ENCODE measurements at regions not wholly inside any gene's neighbourhood (a gene's known extent, or its start where the extent isn't known, plus 50 kb on each side); places are given as distances from the start of the nearest gene placed in this dataset.

- Histone ChIP-seq H3K27ac (ENCODE audit: low read length) (no peak overlapping the region), H3K27me3 (ENCODE audit: low read length) (no peaks in the 10 kb centered on the region), H3K9me3 (ENCODE audit: low read length) (peaks cover 21% of the 10 kb centered on the region), H3K36me3 (ENCODE audit: low read depth, low read length) (no peaks in the 10 kb centered on the region), H2AFZ (ENCODE audit: low read length) (no peak overlapping the region), H3K4me3 (ENCODE audit: low read length) (no peak overlapping the region), H3K4me2 (ENCODE audit: low read length) (no peak overlapping the region), H3K79me2 (ENCODE audit: low read length) (no peaks in the 10 kb centered on the region), H3K9me2 (replicated peaks; ENCODE audit: low read length) (no peaks in the 10 kb centered on the region), H3K9ac (ENCODE audit: low read length) (no peak overlapping the region), H3K4me1 (ENCODE audit: insufficient read depth, low read length) (no peaks in the 10 kb centered on the region), H3F3A (ENCODE audit: low read length, unreplicated experiment) (no peaks in the 10 kb centered on the region), H4K20me1 (ENCODE audit: low read length) (no peaks in the 10 kb centered on the region)
- no TSS peak for BruUV-seq (replicated peaks)
- POLR2A ChIA-PET (ENCODE audit: unreplicated experiment), result no interaction called here
- ATAC-seq (no peak), DNase-seq (no peak)
- TF ChIP-seq CTCF (conservative IDR thresholded peaks at IDR 0.05; ENCODE audit: low read depth, low read length) (no peak), EZH2 (IDR thresholded peaks at IDR 0.05; ENCODE audit: low read length, unreplicated experiment) (no peak), EZH2phosphoT487 (IDR thresholded peaks at IDR 0.05; ENCODE audit: borderline replicate concordance, low read length) (no peak)
- CTCF ChIA-PET, result no interaction called here
- intact Hi-C loops (cut with micrococcal nuclease), result no loop called here
Measured at GRCh38 chr14:103206023-103206481, 82.8 kb downstream of the TNFAIP2 start.

DNA sequence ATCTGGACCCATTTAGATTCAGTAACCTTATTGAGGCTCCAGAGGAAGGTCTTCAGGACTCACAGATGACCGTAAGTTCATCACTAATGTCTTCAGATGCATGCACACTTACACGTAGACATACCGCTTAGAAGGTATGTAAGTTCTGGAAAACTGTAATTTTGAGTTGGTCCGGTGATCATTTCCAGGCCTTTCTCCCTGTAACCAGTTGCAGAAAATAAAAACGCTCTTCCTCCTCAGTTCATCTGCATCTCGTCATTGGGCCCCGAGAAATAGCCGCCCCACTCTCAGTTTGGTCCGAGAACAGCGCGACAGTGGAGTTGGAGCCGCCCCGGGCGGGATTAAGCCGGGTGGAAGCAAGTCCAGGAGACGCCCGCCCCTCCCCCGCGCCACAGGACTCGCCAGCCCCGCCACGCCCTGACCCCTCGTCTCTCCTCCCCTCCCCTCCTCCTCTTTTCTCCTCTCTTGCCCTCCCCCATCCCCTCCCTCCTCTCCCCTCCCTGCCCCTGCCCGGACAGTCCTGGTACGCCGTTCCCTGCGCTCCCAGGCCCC lies 83.7 kb downstream of the TNFAIP2 start:
- Histone ChIP-seq H3K9me2 (replicated peaks; ENCODE audit: low read length) (no peaks in the 10 kb centered on the region), H3K4me2 (ENCODE audit: low read length) (no peak overlapping the region), H3K9ac (ENCODE audit: low read length) (no peak overlapping the region), H3K4me1 (ENCODE audit: insufficient read depth, low read length) (no peaks in the 10 kb centered on the region), H3K79me2 (ENCODE audit: low read length) (no peaks in the 10 kb centered on the region), H3K4me3 (ENCODE audit: low read length) (no peak overlapping the region), H3K36me3 (ENCODE audit: low read depth, low read length) (no peaks in the 10 kb centered on the region), H3K27ac (ENCODE audit: low read length) (no peak overlapping the region), H4K20me1 (ENCODE audit: low read length) (no peaks in the 10 kb centered on the region), H3K9me3 (ENCODE audit: low read length) (peaks cover 21% of the 10 kb centered on the region), H3K27me3 (ENCODE audit: low read length) (no peaks in the 10 kb centered on the region), H3F3A (ENCODE audit: low read length, unreplicated experiment) (no peaks in the 10 kb centered on the region), H2AFZ (ENCODE audit: low read length) (no peak overlapping the region)
- DNase-seq, result no peak
- no peak for ATAC-seq
- intact Hi-C loops (cut with micrococcal nuclease), result no loop called here
- no TSS peak for BruUV-seq (replicated peaks)
- TF ChIP-seq EZH2 (IDR thresholded peaks at IDR 0.05; ENCODE audit: low read length, unreplicated experiment), result no peak
- no peak for TF ChIP-seq EZH2phosphoT487 (IDR thresholded peaks at IDR 0.05; ENCODE audit: borderline replicate concordance, low read length)
- no peak for TF ChIP-seq CTCF (conservative IDR thresholded peaks at IDR 0.05; ENCODE audit: low read depth, low read length)
- POLR2A ChIA-PET (ENCODE audit: unreplicated experiment), result no interaction called here
- CTCF ChIA-PET, result no interaction called here

DNA sequence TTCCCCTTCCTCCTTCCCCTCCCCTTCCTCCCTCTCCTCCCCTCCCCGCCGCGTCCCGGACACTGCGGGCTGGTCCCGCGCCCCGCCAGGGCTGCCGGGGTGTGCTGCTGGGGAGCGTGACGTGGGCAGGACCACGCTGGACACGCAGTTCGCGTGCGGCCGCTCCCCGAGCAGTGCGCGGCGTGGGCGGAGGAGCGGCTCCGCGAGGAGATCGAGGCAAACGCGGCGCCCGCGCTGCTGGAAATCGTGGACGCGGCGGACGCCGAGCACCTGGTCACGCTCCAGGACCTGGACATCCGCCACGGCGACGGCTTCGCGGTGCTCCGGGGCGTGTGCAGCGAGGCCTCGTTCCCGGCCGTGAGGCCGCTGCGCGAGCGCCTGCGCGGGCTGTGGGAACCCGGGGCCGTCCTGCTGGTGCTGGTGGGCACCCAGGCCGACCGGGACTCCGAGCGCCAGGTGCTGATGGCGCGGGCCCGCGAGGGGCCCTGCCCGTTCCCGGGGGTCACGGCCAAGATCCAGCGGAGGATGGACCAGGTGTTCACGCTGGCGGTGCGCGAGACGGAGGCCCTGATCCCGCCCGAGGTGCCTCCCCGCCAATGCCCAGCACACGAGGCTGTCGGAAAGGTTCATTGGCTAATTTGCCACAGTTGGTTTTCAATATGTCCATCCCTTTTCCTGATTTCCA lies 84.3 kb downstream of the TNFAIP2 start:
- Histone ChIP-seq H3K9me2 (replicated peaks; ENCODE audit: low read length) (no peaks in the 10 kb centered on the region), H3K9ac (ENCODE audit: low read length) (no peak overlapping the region), H3K4me3 (ENCODE audit: low read length) (no peak overlapping the region), H3K27ac (ENCODE audit: low read length) (no peak overlapping the region), H3K27me3 (ENCODE audit: low read length) (no peaks in the 10 kb centered on the region), H2AFZ (ENCODE audit: low read length) (no peak overlapping the region), H3K36me3 (ENCODE audit: low read depth, low read length) (no peaks in the 10 kb centered on the region), H3F3A (ENCODE audit: low read length, unreplicated experiment) (no peaks in the 10 kb centered on the region), H3K4me2 (ENCODE audit: low read length) (no peak overlapping the region), H3K9me3 (ENCODE audit: low read length) (peaks cover 21% of the 10 kb centered on the region), H3K4me1 (ENCODE audit: insufficient read depth, low read length) (no peaks in the 10 kb centered on the region), H4K20me1 (ENCODE audit: low read length) (no peaks in the 10 kb centered on the region), H3K79me2 (ENCODE audit: low read length) (no peaks in the 10 kb centered on the region)
- DNase-seq (no peak), ATAC-seq (no peak)
- ChIA-PET POLR2A (ENCODE audit: unreplicated experiment) (no interaction called here), CTCF (no interaction called here)
- no peak for TF ChIP-seq EZH2 (IDR thresholded peaks at IDR 0.05; ENCODE audit: low read length, unreplicated experiment)
- no peak for TF ChIP-seq EZH2phosphoT487 (IDR thresholded peaks at IDR 0.05; ENCODE audit: borderline replicate concordance, low read length)
- no peak for TF ChIP-seq CTCF (conservative IDR thresholded peaks at IDR 0.05; ENCODE audit: low read depth, low read length)
- intact Hi-C loops (cut with micrococcal nuclease), result no loop called here
- BruUV-seq (replicated peaks), result no TSS peak

Data from PC-3 (cell line).